ENCODE measurements at regions not wholly inside any gene's neighbourhood (a gene's known extent, or its start where the extent isn't known, plus 50 kb on each side); places are given as distances from the start of the nearest gene placed in this dataset.

DNA sequence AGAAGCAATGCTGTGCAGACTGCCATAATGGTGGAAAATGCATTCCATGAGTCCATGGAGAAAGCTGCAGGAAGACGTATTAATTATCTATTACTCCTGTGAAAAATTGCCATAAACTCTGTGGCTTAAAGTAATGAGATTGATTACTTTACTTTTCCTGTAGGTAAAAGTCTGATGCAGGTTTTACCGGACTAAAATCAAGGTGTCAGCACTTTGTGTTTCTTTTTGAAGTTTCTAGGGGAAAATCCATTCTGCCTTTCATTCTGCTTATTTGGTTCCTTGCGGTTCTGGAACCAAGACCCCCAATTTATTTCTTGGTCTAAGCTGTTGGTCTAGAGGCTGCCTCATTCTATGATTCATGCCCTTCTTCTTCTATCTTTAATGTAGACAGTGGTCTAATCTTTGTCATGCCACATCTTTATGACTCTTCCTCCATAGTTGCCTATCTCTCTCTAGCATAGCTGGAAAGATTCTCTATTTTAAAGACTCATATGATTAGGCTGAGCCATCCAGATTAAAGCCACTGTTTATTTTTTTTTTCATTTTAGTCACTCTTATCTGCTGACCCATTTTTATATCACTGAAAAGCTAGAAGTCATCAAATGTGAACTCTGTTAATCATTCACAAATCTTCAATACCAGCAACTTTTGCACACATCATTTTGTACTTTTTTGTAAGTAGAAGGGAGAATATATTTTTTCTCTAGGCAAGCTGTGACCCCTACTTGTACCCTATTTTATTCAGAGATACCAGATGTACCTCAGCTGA lies 2056.4 kb downstream of the PCDH7 start:
- POLR2A ChIA-PET = no interaction called here

GRCh38 chr4:32778025-32778424 lies 2057.9 kb downstream of the PCDH7 start:
- Histone ChIP-seq H3K4me1 (no peaks in the 10 kb centered on the region), H3K4me3 (no peak overlapping the region), H3K9me3 (no peaks in the 10 kb centered on the region), H3K4me2 (no peak overlapping the region), H3K27ac (no peak overlapping the region)
- no peak for ATAC-seq
- ChIA-PET POLR2A (no interaction called here), CTCF (no interaction called here)
- DNase-seq (ENCODE audit: low read depth in 1 of 2, low spot score in 1 of 2) = no peak
- TF ChIP-seq RNF2 (IDR thresholded peaks at IDR 0.05; ENCODE audit: borderline replicate concordance, low read depth) (no peak), HOXA7 (CRISPR knock-in tag; IDR thresholded peaks at IDR 0.05) (no peak), EP300 (IDR thresholded peaks at IDR 0.05) (no peak), KDM5A (IDR thresholded peaks at IDR 0.05) (no peak)
- WGBS (ENCODE audit: missing lambda C conversion rate) = 74% methylated on average over 1 of the region's 1 CpG
- no peak for FAIRE-seq

More for the DNA sequence above, 2056.4 kb downstream of the PCDH7 start:
- no peak overlapping the region for H3K4me3 ChIP-seq
- CTCF ChIA-PET = interaction anchor here (1.5 kb wide), 1 partner anchor 14 kb away, joined by 3 read pairs; no protein-coding TSS in a partner anchor
- H3K4me1 ChIP-seq = no peaks in the 10 kb centered on the region
- no peaks in the 10 kb centered on the region for H3K9me3 ChIP-seq
- 41% methylated on average over 3 of the region's 3 CpGs for WGBS (ENCODE audit: missing lambda C conversion rate)
- no peak for ATAC-seq
- TF ChIP-seq POLR2AphosphoS2 (conservative IDR thresholded peaks at IDR 0.05; ENCODE audit: low read length) = no peak
- TF ChIP-seq RFX5 (IDR thresholded peaks at IDR 0.05) = no peak
- TF ChIP-seq ZC3H11A (IDR thresholded peaks at IDR 0.05) = no peak
- TF ChIP-seq ZSCAN20 (CRISPR knock-in tag; IDR thresholded peaks at IDR 0.05) = no peak
- TF ChIP-seq CBX8 (IDR thresholded peaks at IDR 0.05) = no peak
- TF ChIP-seq EHMT2 (IDR thresholded peaks at IDR 0.05; ENCODE audit: low read depth) = no peak
- no peak for TF ChIP-seq ZFP36 (IDR thresholded peaks at IDR 0.05; ENCODE audit: borderline replicate concordance, partially characterized antibody)
- no peak for TF ChIP-seq CHD4 (IDR thresholded peaks at IDR 0.05; ENCODE audit: borderline replicate concordance)
- no peak for FAIRE-seq
- no peak overlapping the region for H3K27ac ChIP-seq
- H3K4me2 ChIP-seq = no peak overlapping the region
- DNase-seq (ENCODE audit: low read depth in 1 of 2, low spot score in 1 of 2) = no peak

DNA sequence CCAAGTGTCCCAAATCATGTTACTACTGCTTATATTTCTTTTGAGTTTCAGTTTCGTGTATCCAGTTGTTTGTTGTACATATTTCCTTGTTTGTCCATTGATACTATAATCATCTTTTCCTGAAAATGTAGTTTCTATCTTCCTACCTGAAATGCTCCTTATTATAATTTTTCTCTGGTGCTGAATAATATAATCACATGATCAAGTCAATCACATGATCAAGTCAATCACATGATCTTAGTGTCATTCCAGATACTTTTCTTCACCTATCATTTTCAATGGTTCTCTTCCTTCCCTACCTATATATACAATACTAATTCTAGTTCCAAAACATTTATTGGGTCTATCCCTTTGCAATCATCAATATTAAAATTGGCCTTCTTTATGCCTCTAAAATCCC lies 2058.8 kb downstream of the PCDH7 start:
- TF ChIP-seq, protein P1, sequence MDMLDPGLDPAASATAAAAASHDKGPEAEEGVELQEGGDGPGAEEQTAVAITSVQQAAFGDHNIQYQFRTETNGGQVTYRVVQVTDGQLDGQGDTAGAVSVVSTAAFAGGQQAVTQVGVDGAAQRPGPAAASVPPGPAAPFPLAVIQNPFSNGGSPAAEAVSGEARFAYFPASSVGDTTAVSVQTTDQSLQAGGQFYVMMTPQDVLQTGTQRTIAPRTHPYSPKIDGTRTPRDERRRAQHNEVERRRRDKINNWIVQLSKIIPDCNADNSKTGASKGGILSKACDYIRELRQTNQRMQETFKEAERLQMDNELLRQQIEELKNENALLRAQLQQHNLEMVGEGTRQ (IDR thresholded peaks at IDR 0.05) = peak; percentile 68
- TF ChIP-seq FOSB (CRISPR knock-in tag; IDR thresholded peaks at IDR 0.05) = no peak
- Histone ChIP-seq H3K9me3 (no peaks in the 10 kb centered on the region), H3K27ac (no peak overlapping the region), H3K4me1 (no peaks in the 10 kb centered on the region), H3K4me2 (no peak overlapping the region), H3K4me3 (no peak overlapping the region)
- FAIRE-seq (no peak), ATAC-seq (no peak), DNase-seq (ENCODE audit: low read depth in 1 of 2, low spot score in 1 of 2) (no peak)
- POLR2A ChIA-PET = no interaction called here
- whole genome bisulfite sequencing (ENCODE audit: missing lambda C conversion rate) = 47% methylated on average over 1 of the region's 1 CpG
- CTCF ChIA-PET = no interaction called here

- no peaks in the 10 kb centered on the region for H3K4me1 ChIP-seq
- DNase-seq (ENCODE audit: low read depth in 1 of 2, low spot score in 1 of 2) = no peak
- POLR2A ChIA-PET = no interaction called here
- no peak overlapping the region for H3K4me2 ChIP-seq
- H3K9me3 ChIP-seq = no peaks in the 10 kb centered on the region
- FAIRE-seq = no peak
- no peak overlapping the region for H3K4me3 ChIP-seq
- TF ChIP-seq, protein P2, sequence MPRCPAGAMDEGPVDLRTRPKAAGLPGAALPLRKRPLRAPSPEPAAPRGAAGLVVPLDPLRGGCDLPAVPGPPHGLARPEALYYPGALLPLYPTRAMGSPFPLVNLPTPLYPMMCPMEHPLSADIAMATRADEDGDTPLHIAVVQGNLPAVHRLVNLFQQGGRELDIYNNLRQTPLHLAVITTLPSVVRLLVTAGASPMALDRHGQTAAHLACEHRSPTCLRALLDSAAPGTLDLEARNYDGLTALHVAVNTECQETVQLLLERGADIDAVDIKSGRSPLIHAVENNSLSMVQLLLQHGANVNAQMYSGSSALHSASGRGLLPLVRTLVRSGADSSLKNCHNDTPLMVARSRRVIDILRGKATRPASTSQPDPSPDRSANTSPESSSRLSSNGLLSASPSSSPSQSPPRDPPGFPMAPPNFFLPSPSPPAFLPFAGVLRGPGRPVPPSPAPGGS (IDR thresholded peaks at IDR 0.05) = no peak
- TF ChIP-seq NFE2L2 (conservative IDR thresholded peaks at IDR 0.05; ENCODE audit: low read length) (no peak), ZSCAN20 (CRISPR knock-in tag; IDR thresholded peaks at IDR 0.05) (no peak), POLR2AphosphoS2 (conservative IDR thresholded peaks at IDR 0.05; ENCODE audit: low read length) (no peak), TFCP2L1 (CRISPR knock-in tag; IDR thresholded peaks at IDR 0.05) (no peak), JUN (IDR thresholded peaks at IDR 0.05) (no peak), SREBF2 (IDR thresholded peaks at IDR 0.05) (no peak), HEYL (CRISPR knock-in tag; IDR thresholded peaks at IDR 0.05) (no peak), NR3C1 (IDR thresholded peaks at IDR 0.05) (no peak), FOSL2 (IDR thresholded peaks at IDR 0.05) (no peak), FOSL2 (CRISPR knock-in tag; IDR thresholded peaks at IDR 0.05) (no peak), ZFP36 (IDR thresholded peaks at IDR 0.05; ENCODE audit: borderline replicate concordance, partially characterized antibody) (no peak), CHD4 (IDR thresholded peaks at IDR 0.05; ENCODE audit: borderline replicate concordance) (no peak), PHF8 (IDR thresholded peaks at IDR 0.05; ENCODE audit: borderline replicate concordance, low read depth) (no peak)
- TF ChIP-seq, protein P3, sequence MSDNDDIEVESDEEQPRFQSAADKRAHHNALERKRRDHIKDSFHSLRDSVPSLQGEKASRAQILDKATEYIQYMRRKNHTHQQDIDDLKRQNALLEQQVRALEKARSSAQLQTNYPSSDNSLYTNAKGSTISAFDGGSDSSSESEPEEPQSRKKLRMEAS (IDR thresholded peaks at IDR 0.05) = no peak
- CTCF ChIA-PET = no interaction called here
- ATAC-seq = no peak
- no peak overlapping the region for H3K27ac ChIP-seq
These were observed 2068.9 kb downstream of the PCDH7 start for GRCh38 chr4:32789026-32789608.
